HG03103 (cell line): ENCODE measurements at regions not wholly inside any gene's neighbourhood (a gene's known extent, or its start where the extent isn't known, plus 50 kb on each side); places are given as distances from the start of the nearest gene placed in this dataset.
"Not testable (repeated sequence)": the region's sequence is repeated elsewhere in the genome, so short reads cannot be mapped to it uniquely, and the experiment has no call there.

ENCODE experiments used
- ATAC-seq: cut with Tn5 transposase; IDR thresholded peaks from one replicate; pipeline ENCODE4 v1.9.1; 2021; ENCODE audit warnings: low read depth; ENCODE audit not compliant: unreplicated experiment

- peak; percentile 83 for ATAC-seq
These were observed 260.4 kb upstream of the P2RY1 start for GRCh38 chr3:152574461-152575079.

GRCh38 chr3:152578769-152579168 lies 256.2 kb upstream of the P2RY1 start:
- no peak for ATAC-seq

GRCh38 chr3:152581951-152582350 lies 253.0 kb upstream of the P2RY1 start:
- ATAC-seq, result no peak

- ATAC-seq, result no peak
These were observed 251.0 kb upstream of the P2RY1 start for GRCh38 chr3:152583963-152584362.

- ATAC-seq, result no peak
These were observed 248.0 kb upstream of the P2RY1 start for GRCh38 chr3:152586974-152587373.

- ATAC-seq, result no peak
These were observed 247.1 kb upstream of the P2RY1 start for GRCh38 chr3:152587861-152588260.

- ATAC-seq, result no peak
These were observed 245.3 kb upstream of the P2RY1 start for GRCh38 chr3:152589644-152590043.

- ATAC-seq, result no peak
These were observed 243.4 kb upstream of the P2RY1 start for GRCh38 chr3:152591515-152591914.

- ATAC-seq, result no peak
These were observed 241.7 kb upstream of the P2RY1 start for GRCh38 chr3:152593242-152593641.

- ATAC-seq, result peak; percentile 100
These were observed 238.7 kb upstream of the P2RY1 start for GRCh38 chr3:152595975-152596821.

- not testable (repeated sequence) for ATAC-seq
These were observed 238.1 kb upstream of the P2RY1 start for GRCh38 chr3:152596832-152597231.

- no peak for ATAC-seq
These were observed 228.8 kb upstream of the P2RY1 start for GRCh38 chr3:152606146-152606545.

GRCh38 chr3:152607179-152607578 lies 227.8 kb upstream of the P2RY1 start:
- ATAC-seq, result no peak

- no peak for ATAC-seq
These were observed 226.0 kb upstream of the P2RY1 start for GRCh38 chr3:152608696-152609594.

- no peak for ATAC-seq
These were observed 225.0 kb upstream of the P2RY1 start for GRCh38 chr3:152609891-152610290.

- no peak for ATAC-seq
These were observed 224.3 kb upstream of the P2RY1 start for GRCh38 chr3:152610622-152611021.

GRCh38 chr3:152611905-152612304 lies 223.0 kb upstream of the P2RY1 start:
- ATAC-seq, result no peak

GRCh38 chr3:152613851-152614250 lies 221.1 kb upstream of the P2RY1 start:
- no peak for ATAC-seq

GRCh38 chr3:152615681-152616080 lies 219.2 kb upstream of the P2RY1 start:
- ATAC-seq, result no peak

- ATAC-seq, result no peak
These were observed 217.3 kb upstream of the P2RY1 start for GRCh38 chr3:152617609-152618008.

GRCh38 chr3:152618529-152618928 lies 216.4 kb upstream of the P2RY1 start:
- no peak for ATAC-seq
